SU-DHL-6 (cell line): ENCODE measurements at regions not wholly inside any gene's neighbourhood (a gene's known extent, or its start where the extent isn't known, plus 50 kb on each side); places are given as distances from the start of the nearest gene placed in this dataset.
"Not testable (repeated sequence)": the region's sequence is repeated elsewhere in the genome, so short reads cannot be mapped to it uniquely, and the experiment has no call there.

Source experiments
- H2AFZ ChIP-seq: fragments of 200-600 bp; sonication (generic); 2 replicates; pipeline ENCODE4 v1.6.1; 2014; ENCODE audit warnings: low read depth, mild to moderate bottlenecking, moderate library complexity, mixed read lengths, antibody characterized with exemption, low read length; ENCODE audit not compliant: severe bottlenecking
- H3F3A ChIP-seq: fragments of 200-600 bp; shearing (Covaris generic); 2 replicates; pipeline ENCODE4 v1.6.0; 2016; ENCODE audit warnings: antibody characterized with exemption, mild to moderate bottlenecking; ENCODE audit not compliant: insufficient read depth
- H3K27ac ChIP-seq: fragments of 200-600 bp; sonication (generic); 2 replicates; pipeline ENCODE4 v1.5.1; 2016; ENCODE audit warnings: low read depth, mild to moderate bottlenecking, low read length, moderate library complexity, mixed read lengths
- H3K27me3 ChIP-seq: fragments of 200-600 bp; sonication (generic), shearing (Covaris generic); 2 replicates; pipeline ENCODE4 v1.6.0; 2014; ENCODE audit warnings: mild to moderate bottlenecking, low read length
- H3K36me3 ChIP-seq: fragments of 200-600 bp; sonication (generic); 2 replicates; pipeline ENCODE4 v1.6.1; 2014; ENCODE audit warnings: mild to moderate bottlenecking, low read length, mixed read lengths
- H3K4me2 ChIP-seq: fragments of 300-600, 200-600 bp; shearing (Covaris generic), sonication (generic); 2 replicates; pipeline ENCODE4 v1.6.0; 2014; ENCODE audit warnings: low read length, low read depth, mild to moderate bottlenecking; ENCODE audit not compliant: poor library complexity, severe bottlenecking
- H3K4me3 ChIP-seq: fragments of 200-600 bp; sonication (generic); 2 replicates; pipeline ENCODE4 v1.5.1; 2014; ENCODE audit warnings: antibody characterized with exemption, low read length, mild to moderate bottlenecking, mixed read lengths; ENCODE audit not compliant: insufficient read depth, poor library complexity, severe bottlenecking
- H3K79me2 ChIP-seq: fragments of 200-600 bp; sonication (generic); 2 replicates; pipeline ENCODE4 v1.6.1; 2014; ENCODE audit warnings: mild to moderate bottlenecking, low read length, moderate library complexity; ENCODE audit not compliant: insufficient read depth
- H3K9ac ChIP-seq: fragments of 200-600 bp; sonication (generic); 2 replicates; pipeline ENCODE4 v1.7.0; 2014; ENCODE audit warnings: mild to moderate bottlenecking, low read length
- H3K9me2 ChIP-seq: fragments of 200-600 bp; sonication (generic); replicated peaks from 2 replicates; pipeline ENCODE4 v1.6.1; 2014; ENCODE audit warnings: low read length; ENCODE audit not compliant: insufficient read depth
- H3K9me3 ChIP-seq: fragments of 200-600 bp; sonication (generic); 2 replicates; pipeline ENCODE4 v1.6.1; 2014; ENCODE audit warnings: low read length, mixed read lengths; ENCODE audit not compliant: insufficient read depth
- H4K20me1 ChIP-seq: fragments of 200-600 bp; sonication (generic); 2 replicates; pipeline ENCODE4 v1.6.1; 2014; ENCODE audit warnings: low read depth, mild to moderate bottlenecking, antibody characterized with exemption, low read length, moderate library complexity, mixed read lengths
- EZH2phosphoT487 ChIP-seq: fragments of 200-600 bp; sonication (generic), shearing (Covaris generic); conservative IDR thresholded peaks from 2 replicates; pipeline ENCODE4 v1.6.1; 2018; ENCODE audit warnings: mild to moderate bottlenecking, antibody characterized with exemption, low read length, moderate library complexity, mixed read lengths
- TF ChIP-seq, protein P1 (sequence below): fragments of 200-600 bp; sonication (generic); IDR thresholded peaks from one replicate; pipeline ENCODE4 v1.5.1; 2017; ENCODE audit warnings: antibody characterized with exemption, mild to moderate bottlenecking, low read length, moderate library complexity; ENCODE audit not compliant: insufficient read depth, poor library complexity, severe bottlenecking

DNA sequence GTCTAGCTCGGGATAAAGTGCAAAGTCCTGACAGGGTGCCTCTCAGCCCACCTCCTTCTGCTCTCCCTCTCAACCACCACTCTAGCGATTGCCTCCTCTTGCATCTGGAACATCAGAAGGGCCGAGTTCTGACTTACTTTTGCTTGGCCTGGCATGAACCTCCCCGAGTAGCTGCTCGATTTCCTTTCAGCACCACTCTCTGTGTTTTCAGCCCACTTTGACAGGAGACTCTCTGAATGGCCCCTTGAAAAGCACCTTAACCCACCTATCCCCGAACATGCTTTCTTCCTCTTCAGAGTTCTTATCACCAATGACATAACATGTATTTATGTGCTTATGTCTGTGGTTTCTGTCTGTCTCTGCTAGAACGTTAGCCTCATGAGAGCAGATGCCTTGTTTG, 225.8 kb upstream of the RUNX1 start:
- Histone ChIP-seq H3K27ac (no peak overlapping the region), H3K4me2 (no peak overlapping the region), H3K27me3 (no peaks in the 10 kb centered on the region), H3K36me3 (no peaks in the 10 kb centered on the region), H3K4me3 (no peak overlapping the region), H3K9ac (no peak overlapping the region), H4K20me1 (no peaks in the 10 kb centered on the region), H3K79me2 (no peaks in the 10 kb centered on the region), H3K9me2 (no peaks in the 10 kb centered on the region), H2AFZ (no peak overlapping the region), H3K9me3 (no peaks in the 10 kb centered on the region), H3F3A (no peaks in the 10 kb centered on the region)
- TF ChIP-seq, protein P1, sequence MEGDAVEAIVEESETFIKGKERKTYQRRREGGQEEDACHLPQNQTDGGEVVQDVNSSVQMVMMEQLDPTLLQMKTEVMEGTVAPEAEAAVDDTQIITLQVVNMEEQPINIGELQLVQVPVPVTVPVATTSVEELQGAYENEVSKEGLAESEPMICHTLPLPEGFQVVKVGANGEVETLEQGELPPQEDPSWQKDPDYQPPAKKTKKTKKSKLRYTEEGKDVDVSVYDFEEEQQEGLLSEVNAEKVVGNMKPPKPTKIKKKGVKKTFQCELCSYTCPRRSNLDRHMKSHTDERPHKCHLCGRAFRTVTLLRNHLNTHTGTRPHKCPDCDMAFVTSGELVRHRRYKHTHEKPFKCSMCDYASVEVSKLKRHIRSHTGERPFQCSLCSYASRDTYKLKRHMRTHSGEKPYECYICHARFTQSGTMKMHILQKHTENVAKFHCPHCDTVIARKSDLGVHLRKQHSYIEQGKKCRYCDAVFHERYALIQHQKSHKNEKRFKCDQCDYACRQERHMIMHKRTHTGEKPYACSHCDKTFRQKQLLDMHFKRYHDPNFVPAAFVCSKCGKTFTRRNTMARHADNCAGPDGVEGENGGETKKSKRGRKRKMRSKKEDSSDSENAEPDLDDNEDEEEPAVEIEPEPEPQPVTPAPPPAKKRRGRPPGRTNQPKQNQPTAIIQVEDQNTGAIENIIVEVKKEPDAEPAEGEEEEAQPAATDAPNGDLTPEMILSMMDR, result no peak
- no peak for TF ChIP-seq EZH2phosphoT487

DNA sequence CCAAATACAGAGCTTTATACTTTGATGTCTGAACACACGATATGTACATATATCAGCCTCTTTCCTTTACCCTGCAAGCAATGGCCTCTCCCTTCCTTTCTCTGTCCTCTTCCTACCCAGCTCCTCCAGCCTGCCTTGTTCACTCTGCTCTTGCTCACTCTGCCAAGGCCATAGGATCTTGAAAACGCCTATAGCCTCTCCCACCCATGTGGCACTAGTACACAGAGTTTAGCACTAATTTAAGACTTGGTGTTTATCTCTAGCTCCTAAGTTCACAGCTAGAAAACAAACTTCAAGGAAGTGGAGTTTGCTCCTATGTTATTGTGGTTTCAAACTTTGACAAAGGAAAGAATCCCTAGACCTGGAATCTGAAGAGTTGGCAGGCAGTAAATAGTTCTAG, 225.0 kb upstream of the RUNX1 start:
- Histone ChIP-seq H3K4me3 (no peak overlapping the region), H3K27me3 (no peaks in the 10 kb centered on the region), H3K79me2 (no peaks in the 10 kb centered on the region), H3F3A (no peaks in the 10 kb centered on the region), H3K9me2 (no peaks in the 10 kb centered on the region), H3K9ac (no peak overlapping the region), H3K36me3 (no peaks in the 10 kb centered on the region), H3K27ac (no peak overlapping the region), H4K20me1 (no peaks in the 10 kb centered on the region), H3K4me2 (no peak overlapping the region), H2AFZ (no peak overlapping the region), H3K9me3 (no peaks in the 10 kb centered on the region)
- TF ChIP-seq EZH2phosphoT487, result no peak
- TF ChIP-seq, protein P1, result no peak

DNA sequence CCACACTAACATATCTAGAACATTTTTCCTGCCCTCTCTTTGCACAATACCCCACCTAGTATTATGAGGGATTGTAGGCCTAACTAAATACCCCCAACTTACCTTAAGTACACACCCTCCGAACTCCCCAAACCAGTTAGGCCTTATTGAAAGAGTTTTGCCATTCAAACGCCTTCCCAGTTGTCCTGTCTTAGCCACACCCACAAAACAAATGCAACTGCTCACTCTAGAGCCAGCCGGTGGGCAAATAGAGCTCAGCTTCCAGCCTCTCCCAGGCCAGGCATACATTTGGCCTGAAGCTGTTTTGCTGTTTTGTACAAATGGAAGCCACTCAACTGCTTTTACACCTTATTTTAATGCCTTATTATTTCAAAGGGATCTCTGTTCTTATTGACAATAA, 224.2 kb upstream of the RUNX1 start:
- Histone ChIP-seq H3F3A (no peaks in the 10 kb centered on the region), H2AFZ (no peak overlapping the region), H3K4me3 (no peak overlapping the region)

DNA sequence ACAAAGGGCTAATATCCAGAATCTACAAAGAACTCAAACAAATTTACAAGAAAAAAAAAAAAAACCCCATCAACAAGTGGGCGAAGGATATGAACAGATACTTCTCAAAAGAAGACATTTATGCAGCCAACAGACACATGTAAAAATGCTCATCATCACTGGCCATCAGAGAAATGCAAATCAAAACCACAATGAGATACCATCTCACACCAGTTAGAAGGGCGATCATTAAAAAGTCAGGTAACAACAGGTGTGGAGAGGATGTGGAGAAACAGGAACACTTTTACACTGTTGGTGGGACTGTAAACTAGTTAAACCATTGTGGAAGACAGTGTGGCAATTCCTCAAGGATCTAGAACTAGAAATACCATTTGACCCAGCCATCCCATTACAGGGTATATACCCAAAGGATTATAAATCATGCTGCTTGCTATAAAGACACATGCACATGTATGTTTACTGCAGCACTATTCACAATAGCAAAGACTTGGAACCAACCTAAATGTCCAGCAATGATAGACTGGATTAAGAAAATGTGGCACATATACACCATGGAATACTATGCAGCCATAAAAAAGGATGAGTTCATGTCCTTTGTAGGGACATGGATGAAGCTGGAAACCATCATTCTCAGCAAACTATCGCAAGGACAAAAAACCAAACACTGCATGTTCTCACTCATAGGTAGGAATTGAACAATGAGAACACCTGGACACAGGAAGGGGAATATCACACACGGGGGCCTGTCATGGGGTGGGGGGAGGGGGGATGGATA, 222.4 kb upstream of the RUNX1 start:
- not testable (repeated sequence) for H3K4me3 ChIP-seq, H4K20me1 ChIP-seq, H2AFZ ChIP-seq, H3K9me2 ChIP-seq, H3K9me3 ChIP-seq, H3K27me3 ChIP-seq, H3K36me3 ChIP-seq, H3K9ac ChIP-seq, H3K79me2 ChIP-seq, H3K4me2 ChIP-seq, H3F3A ChIP-seq, H3K27ac ChIP-seq

More for the DNA sequence above, 224.2 kb upstream of the RUNX1 start:
- Histone ChIP-seq H3K9me3 (no peaks in the 10 kb centered on the region), H3K4me2 (no peak overlapping the region), H3K79me2 (no peaks in the 10 kb centered on the region), H4K20me1 (no peaks in the 10 kb centered on the region), H3K9me2 (no peaks in the 10 kb centered on the region), H3K27me3 (no peaks in the 10 kb centered on the region), H3K36me3 (no peaks in the 10 kb centered on the region), H3K27ac (no peak overlapping the region), H3K9ac (no peak overlapping the region)
- TF ChIP-seq, protein P1, result no peak
- TF ChIP-seq EZH2phosphoT487, result no peak
